DOHH2 (cell line): ENCODE measurements at regions not wholly inside any gene's neighbourhood (a gene's known extent, or its start where the extent isn't known, plus 50 kb on each side); places are given as distances from the start of the nearest gene placed in this dataset.

Experiments used
- CTCF ChIP-seq: fragments of 200-600 bp; sonication (generic); IDR thresholded peaks from one replicate; pipeline ENCODE4 v1.5.1; 2014; ENCODE audit warnings: antibody characterized with exemption, mild to moderate bottlenecking, low read depth, low read length; ENCODE audit not compliant: poor library complexity, severe bottlenecking
- EZH2phosphoT487 ChIP-seq: fragments of 200-600 bp; sonication (generic); IDR thresholded peaks from 2 replicates; pipeline ENCODE4 v1.6.1; 2017; ENCODE audit warnings: borderline replicate concordance, mild to moderate bottlenecking, antibody characterized with exemption, low read length, moderate library complexity, mixed read lengths

GRCh38 chr17:72403713-72404209, 282.9 kb downstream of the SOX9 start:
- TF ChIP-seq CTCF (no peak), EZH2phosphoT487 (no peak)
